Colonic mucosa (tissue), 4 donors: ENCODE measurements at regions not wholly inside any gene's neighbourhood (a gene's known extent, or its start where the extent isn't known, plus 50 kb on each side); places are given as distances from the start of the nearest gene placed in this dataset.

Experiments
- DNase-seq: peaks from one replicate; pipeline ENCODE4 v3.0.0-alpha.2; 2020
- H3K27ac ChIP-seq: fragments of 200-600 bp; one replicate; pipeline ENCODE4 v1.8.0; 2021
- H3K27me3 ChIP-seq: fragments of 200-600 bp; one replicate; pipeline ENCODE4 v1.8.0; 2021
- H3K36me3 ChIP-seq: fragments of 200-600 bp; one replicate; pipeline ENCODE4 v1.8.0; 2021
- H3K4me1 ChIP-seq: fragments of 200-600 bp; one replicate; pipeline ENCODE4 v1.8.0; 2021; ENCODE audit warnings: mild to moderate bottlenecking
- H3K4me3 ChIP-seq: fragments of 200-600 bp; one replicate; pipeline ENCODE4 v1.8.0; 2021
- H3K9ac ChIP-seq, 2 donors: one replicate each; pipeline ENCODE4 v1.7.0; 2013; ENCODE audit warnings: control low read depth in 2 of 2, low read depth in 2 of 2, low read length in 2 of 2
- H3K9me3 ChIP-seq: fragments of 200-600 bp; one replicate; pipeline ENCODE4 v1.8.0; 2021
- intact Hi-C: fragments of 100-400 bp; cut with DNase I; formaldehyde crosslinking; loops from one replicate; pipeline ENCODE4 v1.14.1; 2022
- TF ChIP-seq, protein P1 (sequence below): fragments of 200-600 bp; IDR thresholded peaks from one replicate; pipeline ENCODE4 v1.8.0; 2022; ENCODE audit warnings: antibody characterized with exemption, mild to moderate bottlenecking
- donor health status: healthy.
- donor health status: DM: no; HTN: no; CAD: no.
- donor health status: DM: no; HTN: no; CAD: no.

DNA sequence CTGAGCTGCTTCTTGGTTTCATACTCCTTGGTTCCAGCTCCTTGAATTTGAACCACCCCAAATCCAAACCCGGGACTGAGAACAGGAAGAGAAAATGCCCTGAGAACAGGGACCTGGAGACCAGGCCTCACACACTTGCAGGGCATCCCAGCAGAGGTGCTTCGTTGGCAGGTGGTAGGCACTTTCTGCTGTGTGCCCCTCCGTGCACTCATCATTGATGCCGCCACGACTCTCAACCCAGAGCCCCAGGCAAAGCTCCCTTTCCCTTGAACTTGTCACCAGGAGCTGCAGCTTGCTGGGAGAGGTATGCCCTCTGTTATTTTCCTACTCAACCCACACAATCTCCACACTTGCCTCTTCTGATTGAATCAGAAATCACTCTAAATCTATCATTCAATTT is 217.8 kb upstream of the IRX1 start:
- Histone ChIP-seq H3K4me3 (no peak overlapping the region), H3K27me3 (no peaks in the 10 kb centered on the region), H3K36me3 (no peaks in the 10 kb centered on the region), H3K9me3 (no peaks in the 10 kb centered on the region), H3K4me1 (no peaks in the 10 kb centered on the region), H3K27ac (no peak overlapping the region), H3K9ac (no peak overlapping the region)
- no peak for DNase-seq
- intact Hi-C loops, result no loop called here
- TF ChIP-seq, protein P1, sequence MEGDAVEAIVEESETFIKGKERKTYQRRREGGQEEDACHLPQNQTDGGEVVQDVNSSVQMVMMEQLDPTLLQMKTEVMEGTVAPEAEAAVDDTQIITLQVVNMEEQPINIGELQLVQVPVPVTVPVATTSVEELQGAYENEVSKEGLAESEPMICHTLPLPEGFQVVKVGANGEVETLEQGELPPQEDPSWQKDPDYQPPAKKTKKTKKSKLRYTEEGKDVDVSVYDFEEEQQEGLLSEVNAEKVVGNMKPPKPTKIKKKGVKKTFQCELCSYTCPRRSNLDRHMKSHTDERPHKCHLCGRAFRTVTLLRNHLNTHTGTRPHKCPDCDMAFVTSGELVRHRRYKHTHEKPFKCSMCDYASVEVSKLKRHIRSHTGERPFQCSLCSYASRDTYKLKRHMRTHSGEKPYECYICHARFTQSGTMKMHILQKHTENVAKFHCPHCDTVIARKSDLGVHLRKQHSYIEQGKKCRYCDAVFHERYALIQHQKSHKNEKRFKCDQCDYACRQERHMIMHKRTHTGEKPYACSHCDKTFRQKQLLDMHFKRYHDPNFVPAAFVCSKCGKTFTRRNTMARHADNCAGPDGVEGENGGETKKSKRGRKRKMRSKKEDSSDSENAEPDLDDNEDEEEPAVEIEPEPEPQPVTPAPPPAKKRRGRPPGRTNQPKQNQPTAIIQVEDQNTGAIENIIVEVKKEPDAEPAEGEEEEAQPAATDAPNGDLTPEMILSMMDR, result no peak

GRCh38 chr5:3377176-3377575 is 218.5 kb upstream of the IRX1 start:
- no peak overlapping the region for H3K27ac ChIP-seq
- H3K27me3 ChIP-seq, result no peaks in the 10 kb centered on the region
- H3K4me1 ChIP-seq, result no peaks in the 10 kb centered on the region
- TF ChIP-seq, protein P1, result no peak
- intact Hi-C loops, result no loop called here
- H3K9me3 ChIP-seq, result no peaks in the 10 kb centered on the region
- no peak for DNase-seq
- H3K9ac ChIP-seq, result no peak overlapping the region
- H3K36me3 ChIP-seq, result no peaks in the 10 kb centered on the region
- H3K4me3 ChIP-seq, result no peak overlapping the region

DNA sequence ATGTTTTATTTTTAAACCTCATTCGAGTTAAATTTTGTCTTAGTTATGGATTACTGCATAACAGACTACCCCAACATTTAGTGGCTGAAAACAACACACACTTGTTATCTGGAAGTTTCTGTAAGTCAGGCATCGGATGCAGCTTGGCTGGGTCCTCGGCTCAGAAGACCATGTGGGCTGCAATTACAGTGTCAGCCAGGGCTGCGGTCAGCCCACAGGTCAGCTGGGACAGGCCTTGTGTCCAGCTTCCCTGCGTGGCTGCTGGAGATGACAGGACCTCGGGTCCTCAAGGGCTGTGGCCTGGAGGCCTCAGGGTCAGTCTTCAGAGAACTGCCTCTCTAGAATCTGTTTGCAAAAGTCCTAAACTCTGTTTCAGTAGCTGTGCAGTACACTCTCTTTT is 219.0 kb upstream of the IRX1 start:
- DNase-seq, result no peak
- Histone ChIP-seq H3K36me3 (no peaks in the 10 kb centered on the region), H3K27me3 (no peaks in the 10 kb centered on the region), H3K27ac (no peak overlapping the region), H3K4me3 (no peak overlapping the region), H3K9ac (no peak overlapping the region), H3K9me3 (no peaks in the 10 kb centered on the region), H3K4me1 (no peaks in the 10 kb centered on the region)
- TF ChIP-seq, protein P1, result no peak
- intact Hi-C loops, result no loop called here

DNA sequence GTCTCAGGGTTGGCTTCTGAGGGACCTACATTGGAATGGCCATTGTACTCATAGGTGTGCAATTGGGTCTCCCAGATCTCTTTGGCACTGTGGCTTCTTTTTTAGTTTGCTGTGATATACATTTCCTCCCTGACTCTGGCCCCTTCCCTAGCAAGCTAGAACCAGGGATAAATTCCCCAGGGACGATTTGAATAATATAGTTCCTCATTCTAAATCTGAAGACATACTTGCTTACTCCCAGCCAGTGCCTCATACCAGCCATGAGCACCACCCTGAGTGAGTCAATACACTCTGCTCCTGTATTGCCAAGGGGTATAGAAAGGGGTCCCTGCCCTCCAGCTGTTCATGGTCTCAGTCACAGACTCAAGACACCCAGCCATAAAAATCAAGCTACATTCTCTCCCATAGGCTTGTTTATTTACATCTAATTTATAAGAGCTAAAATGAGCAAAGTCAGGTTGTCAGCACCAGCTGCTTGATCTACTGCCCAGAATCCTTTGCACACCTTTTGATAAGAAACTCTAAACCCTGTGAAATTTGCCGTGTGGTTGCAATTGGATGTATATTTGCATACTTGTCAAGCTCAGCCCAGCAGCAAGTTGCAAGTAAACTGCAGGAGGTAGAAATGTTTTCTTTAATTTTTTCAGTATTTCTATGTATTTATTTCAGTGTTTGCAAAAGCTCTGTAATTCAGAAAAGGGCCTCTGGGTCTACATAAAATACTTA is 219.9 kb upstream of the IRX1 start:
- TF ChIP-seq, protein P1, result no peak

GRCh38 chr5:3373391-3373790 is 222.2 kb upstream of the IRX1 start:
- Histone ChIP-seq H3K27me3 (no peaks in the 10 kb centered on the region), H3K27ac (no peak overlapping the region), H3K9me3 (no peaks in the 10 kb centered on the region), H3K36me3 (no peaks in the 10 kb centered on the region), H3K9ac (no peak overlapping the region), H3K4me1 (no peaks in the 10 kb centered on the region), H3K4me3 (no peak overlapping the region)
- TF ChIP-seq, protein P1, result no peak
- no peak for DNase-seq
- intact Hi-C loops, result no loop called here

More for the DNA sequence above, 219.9 kb upstream of the IRX1 start:
- DNase-seq, result no peak
- no peak overlapping the region for H3K4me3 ChIP-seq
- H3K27me3 ChIP-seq, result no peaks in the 10 kb centered on the region
- no peaks in the 10 kb centered on the region for H3K9me3 ChIP-seq
- intact Hi-C loops, result no loop called here
- no peak overlapping the region for H3K27ac ChIP-seq
- no peak overlapping the region for H3K9ac ChIP-seq
- no peaks in the 10 kb centered on the region for H3K36me3 ChIP-seq
- no peaks in the 10 kb centered on the region for H3K4me1 ChIP-seq
